Fibroblast of lung (primary cell): ENCODE measurements at regions not wholly inside any gene's neighbourhood (a gene's known extent, or its start where the extent isn't known, plus 50 kb on each side); places are given as distances from the start of the nearest gene placed in this dataset.

ENCODE experiments used
- EZH2 ChIP-seq: IDR thresholded peaks from 2 replicates; pipeline ENCODE4 v1.5.1; 2012; ENCODE audit warnings: low read length, control low read depth, mild to moderate bottlenecking; ENCODE audit errors: missing control alignments
- TF ChIP-seq, protein P1 (sequence below), 2 donors: IDR thresholded peaks in 1 of 2; conservative IDR thresholded peaks in 1 of 2; 1 replicate in 1 of 2; 2 replicates in 1 of 2; pipeline ENCODE4 v1.5.1; 2011 to 2012; ENCODE audit warnings: low read length in 2 of 2, control low read depth in 1 of 2, inconsistent platforms in 1 of 2, low read depth in 1 of 2, mild to moderate bottlenecking in 1 of 2

- TF ChIP-seq, protein P1, sequence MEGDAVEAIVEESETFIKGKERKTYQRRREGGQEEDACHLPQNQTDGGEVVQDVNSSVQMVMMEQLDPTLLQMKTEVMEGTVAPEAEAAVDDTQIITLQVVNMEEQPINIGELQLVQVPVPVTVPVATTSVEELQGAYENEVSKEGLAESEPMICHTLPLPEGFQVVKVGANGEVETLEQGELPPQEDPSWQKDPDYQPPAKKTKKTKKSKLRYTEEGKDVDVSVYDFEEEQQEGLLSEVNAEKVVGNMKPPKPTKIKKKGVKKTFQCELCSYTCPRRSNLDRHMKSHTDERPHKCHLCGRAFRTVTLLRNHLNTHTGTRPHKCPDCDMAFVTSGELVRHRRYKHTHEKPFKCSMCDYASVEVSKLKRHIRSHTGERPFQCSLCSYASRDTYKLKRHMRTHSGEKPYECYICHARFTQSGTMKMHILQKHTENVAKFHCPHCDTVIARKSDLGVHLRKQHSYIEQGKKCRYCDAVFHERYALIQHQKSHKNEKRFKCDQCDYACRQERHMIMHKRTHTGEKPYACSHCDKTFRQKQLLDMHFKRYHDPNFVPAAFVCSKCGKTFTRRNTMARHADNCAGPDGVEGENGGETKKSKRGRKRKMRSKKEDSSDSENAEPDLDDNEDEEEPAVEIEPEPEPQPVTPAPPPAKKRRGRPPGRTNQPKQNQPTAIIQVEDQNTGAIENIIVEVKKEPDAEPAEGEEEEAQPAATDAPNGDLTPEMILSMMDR (conservative IDR thresholded peaks at IDR 0.05 in 1 of 2, IDR thresholded peaks at IDR 0.05 in 1 of 2; ENCODE audit: low read depth in 1 of 2, low read length in 2 of 2) = no peak
- TF ChIP-seq EZH2 = no peak
These were observed 90.2 kb upstream of the CSF3R start for GRCh38 chr1:36572906-36573305.
